Astrocyte (in vitro differentiated cells and primary cell): ENCODE measurements at regions not wholly inside any gene's neighbourhood (a gene's known extent, or its start where the extent isn't known, plus 50 kb on each side); places are given as distances from the start of the nearest gene placed in this dataset.

Experiments
- DNase-seq: peaks from one replicate; pipeline ENCODE4 v3.0.0-alpha.2; 2010; ENCODE audit warnings: low read depth
- FAIRE-seq: peaks from 2 replicates; lab custom pipeline; 2011; peaks lifted over from hg19 to GRCh38; lab: Jason Lieb, UNC
- H2AFZ ChIP-seq: 2 replicates; pipeline ENCODE4 v1.6.0; 2012; ENCODE audit warnings: low read depth, low read length, inconsistent platforms
- H3K27ac ChIP-seq: 2 replicates; pipeline ENCODE4 v1.5.1; 2011; ENCODE audit warnings: low read depth, low read length, inconsistent platforms
- H3K27me3 ChIP-seq: 2 replicates; pipeline ENCODE4 v1.6.0; 2011; ENCODE audit warnings: low read length, inconsistent platforms; ENCODE audit not compliant: insufficient read depth
- H3K36me3 ChIP-seq: 2 replicates; pipeline ENCODE4 v1.5.1; 2011; ENCODE audit warnings: low read length, inconsistent platforms; ENCODE audit not compliant: insufficient read depth
- H3K4me1 ChIP-seq: 2 replicates; pipeline ENCODE4 v1.5.1; 2011; ENCODE audit warnings: low read length, inconsistent platforms; ENCODE audit not compliant: insufficient read depth
- H3K4me2 ChIP-seq: 2 replicates; pipeline ENCODE4 v1.6.0; 2012; ENCODE audit warnings: low read length, inconsistent platforms
- H3K4me3 ChIP-seq: 2 replicates; pipeline ENCODE4 v1.5.1; 2011; ENCODE audit warnings: low read depth, mild to moderate bottlenecking, low read length, inconsistent platforms; ENCODE audit not compliant: insufficient read depth
- H3K79me2 ChIP-seq: 2 replicates; pipeline ENCODE4 v1.6.0; 2012; ENCODE audit warnings: mild to moderate bottlenecking, low read length, inconsistent platforms; ENCODE audit not compliant: insufficient read depth
- H3K9ac ChIP-seq: 2 replicates; pipeline ENCODE4 v1.6.0; 2012; ENCODE audit warnings: mild to moderate bottlenecking, low read length, inconsistent platforms
- H3K9me3 ChIP-seq: 2 replicates; pipeline ENCODE4 v1.5.1; 2012; ENCODE audit warnings: low read depth, mild to moderate bottlenecking, low read length, inconsistent platforms; ENCODE audit not compliant: insufficient read depth
- H4K20me1 ChIP-seq: 2 replicates; pipeline ENCODE4 v1.6.0; 2012; ENCODE audit warnings: low read length, inconsistent platforms; ENCODE audit not compliant: insufficient read depth
- H3K27ac Mint-ChIP-seq: one replicate; pipeline ENCODE4 v1.8.0; 2021; ENCODE audit warnings: mild to moderate bottlenecking, mixed read lengths; ENCODE audit not compliant: unreplicated experiment
- H3K27me3 Mint-ChIP-seq: one replicate; pipeline ENCODE4 v1.8.0; 2021; ENCODE audit warnings: low read depth, mixed read lengths; ENCODE audit not compliant: unreplicated experiment
- H3K36me3 Mint-ChIP-seq: one replicate; pipeline ENCODE4 v1.8.0; 2021; ENCODE audit warnings: low read depth, mixed read lengths; ENCODE audit not compliant: unreplicated experiment
- H3K4me1 Mint-ChIP-seq: one replicate; pipeline ENCODE4 v1.8.0; 2021; ENCODE audit warnings: low read depth, mixed read lengths; ENCODE audit not compliant: unreplicated experiment
- H3K4me3 Mint-ChIP-seq: one replicate; pipeline ENCODE4 v1.8.0; 2021; ENCODE audit warnings: mild to moderate bottlenecking, moderate library complexity, mixed read lengths; ENCODE audit not compliant: unreplicated experiment
- H3K9me3 Mint-ChIP-seq: one replicate; pipeline ENCODE4 v1.8.0; 2021; ENCODE audit warnings: mild to moderate bottlenecking, mixed read lengths; ENCODE audit not compliant: unreplicated experiment
- CTCF ChIP-seq: IDR thresholded peaks from 2 replicates; pipeline ENCODE4 v1.5.1; 2011; ENCODE audit warnings: low read depth, mild to moderate bottlenecking, inconsistent platforms, low read length, moderate library complexity; ENCODE audit not compliant: insufficient read depth
- EZH2 ChIP-seq: IDR thresholded peaks from 2 replicates; pipeline ENCODE4 v1.6.1; 2012; ENCODE audit warnings: mild to moderate bottlenecking, low read length, inconsistent platforms; ENCODE audit not compliant: insufficient read depth

GRCh38 chr7:53272081-53272480 lies 236.6 kb downstream of the POM121L12 start:
- Histone ChIP-seq H3K9ac (no peak overlapping the region), H4K20me1 (no peaks in the 10 kb centered on the region), H3K79me2 (no peaks in the 10 kb centered on the region), H3K4me1 (no peaks in the 10 kb centered on the region), H3K27me3 (no peaks in the 10 kb centered on the region), H3K27ac (no peak overlapping the region), H2AFZ (no peak overlapping the region), H3K36me3 (no peaks in the 10 kb centered on the region), H3K4me3 (no peak overlapping the region), H3K9me3 (no peaks in the 10 kb centered on the region), H3K4me2 (no peak overlapping the region)
- Mint-ChIP-seq H3K27ac (no peak overlapping the region), H3K36me3 (no peaks in the 10 kb centered on the region), H3K4me3 (no peak overlapping the region), H3K9me3 (no peaks in the 10 kb centered on the region), H3K27me3 (no peaks in the 10 kb centered on the region), H3K4me1 (no peaks in the 10 kb centered on the region)
- FAIRE-seq: no peak
- TF ChIP-seq CTCF (no peak), EZH2 (no peak)
- DNase-seq: no peak

- no peak overlapping the region for H3K4me3 Mint-ChIP-seq
- Histone ChIP-seq H3K4me3 (no peak overlapping the region), H4K20me1 (no peaks in the 10 kb centered on the region), H3K9me3 (no peaks in the 10 kb centered on the region), H3K4me2 (no peak overlapping the region), H2AFZ (no peak overlapping the region), H3K9ac (no peak overlapping the region), H3K36me3 (no peaks in the 10 kb centered on the region), H3K4me1 (no peaks in the 10 kb centered on the region), H3K79me2 (no peaks in the 10 kb centered on the region), H3K27ac (no peak overlapping the region), H3K27me3 (no peaks in the 10 kb centered on the region)
- TF ChIP-seq CTCF (no peak), EZH2 (no peak)
- no peaks in the 10 kb centered on the region for H3K27me3 Mint-ChIP-seq
- DNase-seq: no peak
- H3K9me3 Mint-ChIP-seq: peaks cover 5% of the 10 kb centered on the region
- H3K27ac Mint-ChIP-seq: no peak overlapping the region
- no peaks in the 10 kb centered on the region for H3K36me3 Mint-ChIP-seq
- no peaks in the 10 kb centered on the region for H3K4me1 Mint-ChIP-seq
- FAIRE-seq: no peak
These were observed 245.9 kb downstream of the POM121L12 start for GRCh38 chr7:53281312-53281711.

GRCh38 chr7:53292341-53292740 lies 256.9 kb downstream of the POM121L12 start:
- no peak for FAIRE-seq
- peaks cover 3% of the 10 kb centered on the region for H3K9me3 ChIP-seq
- Mint-ChIP-seq H3K4me1 (no peaks in the 10 kb centered on the region), H3K27ac (no peak overlapping the region), H3K4me3 (no peak overlapping the region), H3K27me3 (no peaks in the 10 kb centered on the region), H3K36me3 (no peaks in the 10 kb centered on the region), H3K9me3 (peaks cover 11% of the 10 kb centered on the region)
- no peak overlapping the region for H3K4me2 ChIP-seq
- no peaks in the 10 kb centered on the region for H4K20me1 ChIP-seq
- no peaks in the 10 kb centered on the region for H3K79me2 ChIP-seq
- no peaks in the 10 kb centered on the region for H3K27me3 ChIP-seq
- H3K4me1 ChIP-seq: no peaks in the 10 kb centered on the region
- TF ChIP-seq CTCF: no peak
- no peak for TF ChIP-seq EZH2
- H3K27ac ChIP-seq: no peak overlapping the region
- H2AFZ ChIP-seq: no peak overlapping the region
- no peak overlapping the region for H3K4me3 ChIP-seq
- H3K9ac ChIP-seq: no peak overlapping the region
- no peak for DNase-seq
- H3K36me3 ChIP-seq: no peaks in the 10 kb centered on the region
